A549 (cell line): ENCODE measurements at regions not wholly inside any gene's neighbourhood (a gene's known extent, or its start where the extent isn't known, plus 50 kb on each side); places are given as distances from the start of the nearest gene placed in this dataset.

Experiments used
- BHLHE40 ChIP-seq: IDR thresholded peaks from 2 replicates; pipeline ENCODE4 v1.6.1; 2012; ENCODE audit warnings: low read depth, low read length, inconsistent platforms
- CHD4 ChIP-seq: fragments of 200-600 bp; sonication (generic); IDR thresholded peaks from 2 replicates; pipeline ENCODE4 v1.6.1; 2016; ENCODE audit warnings: antibody characterized with exemption, mild to moderate bottlenecking, borderline replicate concordance
- EP300 ChIP-seq, 2 experiments: fragments of >200 bp; sonication (Bioruptor Twin); formaldehyde crosslinking; IDR thresholded peaks; 2 replicates in 1 of 2; 3 replicates in 1 of 2; pipeline ENCODE4 v1.6.1; 2016 to 2017
- JUN ChIP-seq, 2 experiments: fragments of >200 bp; sonication (Bioruptor Twin); formaldehyde crosslinking; IDR thresholded peaks; 2 replicates in 1 of 2; 3 replicates in 1 of 2; pipeline ENCODE4 v1.6.1; 2016 to 2017
- KDM1A ChIP-seq: fragments of 200-600 bp; sonication (generic); IDR thresholded peaks from 2 replicates; pipeline ENCODE4 v1.6.1; 2016; ENCODE audit warnings: low read depth, mild to moderate bottlenecking
- KDM5A ChIP-seq: fragments of 200-600 bp; sonication (generic); IDR thresholded peaks from 2 replicates; pipeline ENCODE4 v1.6.1; 2016; ENCODE audit warnings: antibody characterized with exemption, mild to moderate bottlenecking
- MAZ ChIP-seq: fragments of 150-350 bp; IDR thresholded peaks from 2 replicates; pipeline ENCODE4 v1.6.1; 2014; ENCODE audit warnings: antibody characterized with exemption, low read depth, low read length, borderline replicate concordance
- NR3C1 ChIP-seq: fragments of >200 bp; sonication (Bioruptor Twin); formaldehyde crosslinking; IDR thresholded peaks from 3 replicates; pipeline ENCODE4 v1.6.1; 2017
- PBX3 ChIP-seq: IDR thresholded peaks from 2 replicates; pipeline ENCODE4 v1.6.1; 2012
- POLR2A ChIP-seq: IDR thresholded peaks from 2 replicates; pipeline ENCODE4 v1.6.1; 2012; ENCODE audit warnings: mild to moderate bottlenecking, low read length
- REST ChIP-seq: fragments of 200-600 bp; sonication (generic); IDR thresholded peaks from 2 replicates; pipeline ENCODE4 v1.6.1; 2016; ENCODE audit warnings: antibody characterized with exemption, mild to moderate bottlenecking, moderate library complexity
- RFX5 ChIP-seq: fragments of 450-650 bp; IDR thresholded peaks from 2 replicates; pipeline ENCODE4 v1.7.1; 2014; ENCODE audit warnings: antibody characterized with exemption, mild to moderate bottlenecking, moderate library complexity
- TF ChIP-seq, protein P1 (sequence below): fragments of >200 bp; sonication (Bioruptor Twin); formaldehyde crosslinking; IDR thresholded peaks from 3 replicates; pipeline ENCODE4 v1.5.1; 2016
- TF ChIP-seq, protein P2 (sequence below): IDR thresholded peaks from 2 replicates; pipeline ENCODE4 v1.6.1; 2012

- no peak for TF ChIP-seq CHD4
- TF ChIP-seq EP300 (IDR thresholded peaks at IDR 0.05): no peak
- TF ChIP-seq, protein P1, sequence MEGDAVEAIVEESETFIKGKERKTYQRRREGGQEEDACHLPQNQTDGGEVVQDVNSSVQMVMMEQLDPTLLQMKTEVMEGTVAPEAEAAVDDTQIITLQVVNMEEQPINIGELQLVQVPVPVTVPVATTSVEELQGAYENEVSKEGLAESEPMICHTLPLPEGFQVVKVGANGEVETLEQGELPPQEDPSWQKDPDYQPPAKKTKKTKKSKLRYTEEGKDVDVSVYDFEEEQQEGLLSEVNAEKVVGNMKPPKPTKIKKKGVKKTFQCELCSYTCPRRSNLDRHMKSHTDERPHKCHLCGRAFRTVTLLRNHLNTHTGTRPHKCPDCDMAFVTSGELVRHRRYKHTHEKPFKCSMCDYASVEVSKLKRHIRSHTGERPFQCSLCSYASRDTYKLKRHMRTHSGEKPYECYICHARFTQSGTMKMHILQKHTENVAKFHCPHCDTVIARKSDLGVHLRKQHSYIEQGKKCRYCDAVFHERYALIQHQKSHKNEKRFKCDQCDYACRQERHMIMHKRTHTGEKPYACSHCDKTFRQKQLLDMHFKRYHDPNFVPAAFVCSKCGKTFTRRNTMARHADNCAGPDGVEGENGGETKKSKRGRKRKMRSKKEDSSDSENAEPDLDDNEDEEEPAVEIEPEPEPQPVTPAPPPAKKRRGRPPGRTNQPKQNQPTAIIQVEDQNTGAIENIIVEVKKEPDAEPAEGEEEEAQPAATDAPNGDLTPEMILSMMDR: no peak
- no peak for TF ChIP-seq KDM1A
- TF ChIP-seq PBX3: no peak
- TF ChIP-seq, protein P2, sequence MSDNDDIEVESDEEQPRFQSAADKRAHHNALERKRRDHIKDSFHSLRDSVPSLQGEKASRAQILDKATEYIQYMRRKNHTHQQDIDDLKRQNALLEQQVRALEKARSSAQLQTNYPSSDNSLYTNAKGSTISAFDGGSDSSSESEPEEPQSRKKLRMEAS: no peak
- no peak for TF ChIP-seq KDM5A
- TF ChIP-seq POLR2A: no peak
- TF ChIP-seq BHLHE40: no peak
- no peak for TF ChIP-seq NR3C1
- TF ChIP-seq MAZ: no peak
- no peak for TF ChIP-seq JUN (IDR thresholded peaks at IDR 0.05)
- no peak for TF ChIP-seq REST
- TF ChIP-seq RFX5: no peak
Measured at GRCh38 chr3:94184781-94185180, 121.9 kb downstream of the NSUN3 start.
